Ishikawa (cell line): ENCODE measurements at regions not wholly inside any gene's neighbourhood (a gene's known extent, or its start where the extent isn't known, plus 50 kb on each side); places are given as distances from the start of the nearest gene placed in this dataset.

Experiments
- RAD21 ChIP-seq: IDR thresholded peaks from 2 replicates; pipeline ENCODE4 v1.6.1; 2012; ENCODE audit warnings: low read depth
- TAF1 ChIP-seq: IDR thresholded peaks from 2 replicates; pipeline ENCODE4 v1.6.1; 2012; ENCODE audit warnings: low read depth, mild to moderate bottlenecking

DNA sequence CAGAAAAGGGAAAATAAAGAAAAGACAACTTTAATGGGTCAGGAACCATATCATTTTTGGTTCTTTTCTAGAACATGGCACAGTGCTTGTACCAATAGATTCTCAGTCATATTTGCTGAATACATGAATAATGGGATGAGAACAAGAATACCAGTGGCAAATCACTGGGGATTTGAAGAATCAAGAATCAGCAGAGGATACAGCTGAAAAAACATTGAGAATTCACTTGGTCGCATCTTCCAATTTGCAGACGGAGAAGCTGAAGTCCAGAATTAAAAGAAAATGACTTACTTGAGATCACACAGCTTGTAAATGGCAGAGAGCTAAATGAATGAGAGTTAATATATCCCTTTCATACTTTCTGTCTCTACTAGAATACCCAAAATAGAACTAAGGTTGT, 362.2 kb downstream of the RAD51AP2 start:
- TF ChIP-seq RAD21 (no peak), TAF1 (no peak)
